Astrocyte of the hippocampus (primary cell): ENCODE measurements at regions not wholly inside any gene's neighbourhood (a gene's known extent, or its start where the extent isn't known, plus 50 kb on each side); places are given as distances from the start of the nearest gene placed in this dataset.

Experiments used
- DNase-seq: peaks from one replicate; pipeline ENCODE4 v3.0.0; 2011; ENCODE audit warnings: low read depth, low spot score

- DNase-seq, result no peak
Observed at GRCh38 chr6:67411036-67411435, 1224.0 kb upstream of the ADGRB3 start.

GRCh38 chr6:67394254-67394653, 1240.8 kb upstream of the ADGRB3 start:
- no peak for DNase-seq

- DNase-seq, result no peak
Observed at GRCh38 chr6:67393356-67393755, 1241.7 kb upstream of the ADGRB3 start.

- no peak for DNase-seq
Observed at GRCh38 chr6:67391955-67392354, 1243.1 kb upstream of the ADGRB3 start.

GRCh38 chr6:67369679-67370078, 1265.4 kb upstream of the ADGRB3 start:
- no peak for DNase-seq

- DNase-seq, result no peak
Observed at GRCh38 chr6:67362976-67363375, 1272.1 kb upstream of the ADGRB3 start.

GRCh38 chr6:67361264-67361663, 1273.8 kb upstream of the ADGRB3 start:
- DNase-seq, result no peak

GRCh38 chr6:67358241-67358640, 1276.8 kb upstream of the ADGRB3 start:
- no peak for DNase-seq

- no peak for DNase-seq
Observed at GRCh38 chr6:67353861-67354260, 1281.2 kb upstream of the ADGRB3 start.

GRCh38 chr6:67352717-67353116, 1282.4 kb upstream of the ADGRB3 start:
- DNase-seq, result no peak

GRCh38 chr6:67350729-67351128, 1284.4 kb upstream of the ADGRB3 start:
- DNase-seq, result no peak

GRCh38 chr6:67345946-67346345, 1289.1 kb upstream of the ADGRB3 start:
- no peak for DNase-seq

GRCh38 chr6:67336014-67336413, 1299.1 kb upstream of the ADGRB3 start:
- peak; percentile 5 for DNase-seq

GRCh38 chr6:67331304-67331703, 1303.8 kb upstream of the ADGRB3 start:
- DNase-seq, result no peak

- DNase-seq, result no peak
Observed at GRCh38 chr6:67328269-67328668, 1306.8 kb upstream of the ADGRB3 start.

- no peak for DNase-seq
Observed at GRCh38 chr6:67300430-67301040, 1334.5 kb upstream of the ADGRB3 start.

- DNase-seq, result no peak
Observed at GRCh38 chr6:67292169-67292568, 1342.9 kb upstream of the ADGRB3 start.

- no peak for DNase-seq
Observed at GRCh38 chr6:67287566-67287965, 1347.5 kb upstream of the ADGRB3 start.

- DNase-seq, result peak; percentile 56
Observed at GRCh38 chr6:67285770-67286495, 1349.1 kb upstream of the ADGRB3 start.

- DNase-seq, result no peak
Observed at GRCh38 chr6:67277312-67277711, 1357.8 kb upstream of the ADGRB3 start.

GRCh38 chr6:67265996-67266921, 1368.8 kb upstream of the ADGRB3 start:
- DNase-seq, result no peak

- peak; percentile 0 for DNase-seq
Observed at GRCh38 chr6:67252663-67253062, 1382.4 kb upstream of the ADGRB3 start.
